MM.1S (cell line): ENCODE measurements at regions not wholly inside any gene's neighbourhood (a gene's known extent, or its start where the extent isn't known, plus 50 kb on each side); places are given as distances from the start of the nearest gene placed in this dataset.
"Not testable (repeated sequence)": the region's sequence is repeated elsewhere in the genome, so short reads cannot be mapped to it uniquely, and the experiment has no call there.

Source experiments
- DNase-seq: peaks from one replicate; pipeline ENCODE4 v3.0.0-alpha.2; 2015
- H2AFZ ChIP-seq: fragments of 300-600 bp; sonication (generic); 2 replicates; pipeline ENCODE4 v1.6.0; 2016; ENCODE audit warnings: antibody characterized with exemption, low read length
- H3F3A ChIP-seq: fragments of 300-600 bp; sonication (generic); 2 replicates; pipeline ENCODE4 v1.6.1; 2016; ENCODE audit warnings: mild to moderate bottlenecking, antibody characterized with exemption, low read length, moderate library complexity, mixed read lengths; ENCODE audit not compliant: insufficient read depth
- H3K27ac ChIP-seq: fragments of 300-600 bp; sonication (generic); 2 replicates; pipeline ENCODE4 v1.5.1; 2016; ENCODE audit warnings: mild to moderate bottlenecking, low read length
- H3K27me3 ChIP-seq: fragments of 300-600 bp; sonication (generic); replicated peaks from 2 replicates; pipeline ENCODE4 v1.6.0; 2016; ENCODE audit warnings: low read length; ENCODE audit not compliant: insufficient read depth
- H3K36me3 ChIP-seq: fragments of 300-600 bp; sonication (generic); replicated peaks from 2 replicates; pipeline ENCODE4 v1.6.1; 2016; ENCODE audit warnings: mild to moderate bottlenecking, low read length, mixed read lengths; ENCODE audit not compliant: insufficient read depth
- H3K4me1 ChIP-seq: fragments of 300-600 bp; sonication (generic); 2 replicates; pipeline ENCODE4 v1.6.1; 2016; ENCODE audit warnings: low read length, mixed read lengths
- H3K4me2 ChIP-seq: fragments of 300-600 bp; sonication (generic); 2 replicates; pipeline ENCODE4 v1.6.0; 2016; ENCODE audit warnings: low read depth, low read length
- H3K4me3 ChIP-seq: fragments of 300-600 bp; sonication (generic); 2 replicates; pipeline ENCODE4 v1.5.1; 2016; ENCODE audit warnings: low read length, mixed read lengths
- H3K79me2 ChIP-seq: fragments of 300-600 bp; sonication (generic); 2 replicates; pipeline ENCODE4 v1.6.1; 2016; ENCODE audit warnings: mixed run types, low read length, mixed read lengths
- H3K9ac ChIP-seq: fragments of 300-600 bp; sonication (generic); 2 replicates; pipeline ENCODE4 v1.6.1; 2016; ENCODE audit warnings: low read length, mixed read lengths
- H3K9me2 ChIP-seq: fragments of 300-600 bp; sonication (generic); replicated peaks from 2 replicates; pipeline ENCODE4 v1.6.1; 2016; ENCODE audit warnings: mild to moderate bottlenecking, low read length, mixed read lengths; ENCODE audit not compliant: insufficient read depth
- H3K9me3 ChIP-seq: fragments of 300-600 bp; sonication (generic); replicated peaks from 2 replicates; pipeline ENCODE4 v1.6.1; 2016; ENCODE audit warnings: mild to moderate bottlenecking, low read length, mixed read lengths; ENCODE audit not compliant: insufficient read depth
- H4K20me1 ChIP-seq: fragments of 300-600 bp; sonication (generic); 2 replicates; pipeline ENCODE4 v1.6.1; 2016; ENCODE audit warnings: mild to moderate bottlenecking, low read length, moderate library complexity, mixed read lengths; ENCODE audit not compliant: insufficient read depth
- EZH2 ChIP-seq: fragments of 300-600 bp; sonication (generic); optimal IDR thresholded peaks from 2 replicates; pipeline ENCODE3; 2017; ENCODE audit warnings: low read depth, mild to moderate bottlenecking, antibody characterized with exemption, low read length, mixed read lengths
- EZH2phosphoT487 ChIP-seq: fragments of 300-600 bp; sonication (generic); IDR thresholded peaks from 2 replicates; pipeline ENCODE4 v1.6.1; 2018; ENCODE audit warnings: antibody characterized with exemption, low read length
- TF ChIP-seq, protein P1 (sequence below): fragments of 300-600 bp; sonication (generic); IDR thresholded peaks from 2 replicates; pipeline ENCODE4 v1.5.1; 2016; ENCODE audit warnings: antibody characterized with exemption, low read length, mixed read lengths

DNA sequence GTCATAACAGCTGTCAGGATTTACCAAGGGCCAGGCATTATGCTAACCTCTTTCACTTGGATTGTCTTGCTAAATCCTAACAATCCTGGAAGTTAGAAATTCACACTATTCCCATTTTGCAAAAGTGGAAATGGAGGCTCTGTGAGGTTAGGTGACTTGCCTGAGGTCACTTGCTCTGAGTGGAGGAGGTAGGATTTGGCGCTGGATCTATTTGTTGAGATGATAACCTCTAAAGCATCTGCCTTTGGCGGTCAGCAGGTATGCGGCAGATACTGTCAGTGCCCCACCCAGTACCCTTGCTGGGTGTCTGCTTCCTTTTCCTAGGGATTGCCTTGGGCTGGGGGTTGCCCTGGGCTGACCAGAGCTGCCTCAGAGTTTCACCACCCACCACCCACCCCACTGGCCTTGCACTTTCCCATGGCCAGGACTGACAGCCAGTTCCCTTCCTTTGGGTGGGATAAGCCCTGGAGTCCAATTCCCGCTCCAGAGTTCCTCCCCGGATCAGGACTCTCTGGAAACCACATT is 164.8 kb upstream of the MSX2 start:
- Histone ChIP-seq H3K27ac (no peak overlapping the region), H4K20me1 (no peaks in the 10 kb centered on the region), H3K9me3 (no peaks in the 10 kb centered on the region), H3K4me2 (no peak overlapping the region), H3F3A (no peaks in the 10 kb centered on the region), H3K9me2 (no peaks in the 10 kb centered on the region), H3K27me3 (no peaks in the 10 kb centered on the region), H3K4me3 (no peak overlapping the region), H3K9ac (no peak overlapping the region), H3K79me2 (no peaks in the 10 kb centered on the region), H3K36me3 (no peaks in the 10 kb centered on the region), H3K4me1 (no peaks in the 10 kb centered on the region), H2AFZ (no peak overlapping the region)
- no peak for DNase-seq
- TF ChIP-seq EZH2phosphoT487 (no peak), EZH2 (no peak)
- TF ChIP-seq, protein P1, sequence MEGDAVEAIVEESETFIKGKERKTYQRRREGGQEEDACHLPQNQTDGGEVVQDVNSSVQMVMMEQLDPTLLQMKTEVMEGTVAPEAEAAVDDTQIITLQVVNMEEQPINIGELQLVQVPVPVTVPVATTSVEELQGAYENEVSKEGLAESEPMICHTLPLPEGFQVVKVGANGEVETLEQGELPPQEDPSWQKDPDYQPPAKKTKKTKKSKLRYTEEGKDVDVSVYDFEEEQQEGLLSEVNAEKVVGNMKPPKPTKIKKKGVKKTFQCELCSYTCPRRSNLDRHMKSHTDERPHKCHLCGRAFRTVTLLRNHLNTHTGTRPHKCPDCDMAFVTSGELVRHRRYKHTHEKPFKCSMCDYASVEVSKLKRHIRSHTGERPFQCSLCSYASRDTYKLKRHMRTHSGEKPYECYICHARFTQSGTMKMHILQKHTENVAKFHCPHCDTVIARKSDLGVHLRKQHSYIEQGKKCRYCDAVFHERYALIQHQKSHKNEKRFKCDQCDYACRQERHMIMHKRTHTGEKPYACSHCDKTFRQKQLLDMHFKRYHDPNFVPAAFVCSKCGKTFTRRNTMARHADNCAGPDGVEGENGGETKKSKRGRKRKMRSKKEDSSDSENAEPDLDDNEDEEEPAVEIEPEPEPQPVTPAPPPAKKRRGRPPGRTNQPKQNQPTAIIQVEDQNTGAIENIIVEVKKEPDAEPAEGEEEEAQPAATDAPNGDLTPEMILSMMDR = no peak

DNA sequence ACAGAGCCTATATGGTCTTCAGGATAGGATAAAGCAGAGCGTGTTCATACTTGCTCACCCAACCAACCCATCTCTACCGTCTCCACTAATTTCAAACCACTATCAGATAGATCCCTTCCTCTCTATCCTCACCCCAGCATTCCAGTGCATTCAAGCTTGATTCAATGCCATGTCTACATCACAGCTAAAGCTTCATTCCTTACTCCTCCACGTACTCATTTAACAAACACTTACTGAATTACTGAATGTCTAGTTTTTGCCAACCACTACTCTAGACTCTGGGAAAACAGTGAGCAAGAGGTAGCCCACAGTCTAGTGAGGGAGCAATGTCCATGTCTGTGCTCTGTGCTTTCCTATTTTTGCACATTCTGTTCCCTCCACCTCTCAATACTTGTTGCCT is 163.5 kb upstream of the MSX2 start:
- H2AFZ ChIP-seq = no peak overlapping the region
- H4K20me1 ChIP-seq = no peaks in the 10 kb centered on the region
- H3K4me1 ChIP-seq = no peaks in the 10 kb centered on the region
- H3F3A ChIP-seq = no peaks in the 10 kb centered on the region
- H3K9ac ChIP-seq = no peak overlapping the region
- H3K4me2 ChIP-seq = no peak overlapping the region
- no peaks in the 10 kb centered on the region for H3K79me2 ChIP-seq
- no peaks in the 10 kb centered on the region for H3K36me3 ChIP-seq
- DNase-seq = no peak
- no peaks in the 10 kb centered on the region for H3K9me2 ChIP-seq
- no peak overlapping the region for H3K27ac ChIP-seq
- H3K9me3 ChIP-seq = no peaks in the 10 kb centered on the region
- H3K4me3 ChIP-seq = no peak overlapping the region
- no peaks in the 10 kb centered on the region for H3K27me3 ChIP-seq
- TF ChIP-seq EZH2 = no peak
- TF ChIP-seq, protein P1 = no peak
- no peak for TF ChIP-seq EZH2phosphoT487

DNA sequence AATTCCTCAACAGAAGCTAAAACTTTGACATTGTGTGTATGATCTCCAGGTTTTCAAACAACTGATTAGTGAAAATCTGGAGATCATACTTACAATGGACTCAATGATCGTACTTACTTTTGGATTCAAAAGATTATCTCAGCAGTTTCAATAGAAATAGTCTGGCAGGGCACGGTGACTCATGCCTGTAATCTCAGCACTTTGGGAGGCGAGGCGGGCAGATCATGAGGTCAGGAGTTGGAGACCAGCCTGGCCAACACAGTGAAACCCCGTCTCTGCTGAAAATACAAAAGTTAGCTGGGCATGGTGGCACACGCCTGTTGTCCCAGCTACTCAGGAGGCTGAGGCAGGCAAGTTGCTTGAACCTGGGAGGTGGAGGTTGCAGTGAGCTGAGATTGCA is 161.3 kb upstream of the MSX2 start:
- not testable (repeated sequence) for H3K4me2 ChIP-seq, H3K79me2 ChIP-seq, DNase-seq, H3K4me1 ChIP-seq, H3K9ac ChIP-seq, H3K36me3 ChIP-seq, H3K27me3 ChIP-seq, H3F3A ChIP-seq, H3K4me3 ChIP-seq, H3K9me3 ChIP-seq, H4K20me1 ChIP-seq, H3K9me2 ChIP-seq, H3K27ac ChIP-seq, H2AFZ ChIP-seq

DNA sequence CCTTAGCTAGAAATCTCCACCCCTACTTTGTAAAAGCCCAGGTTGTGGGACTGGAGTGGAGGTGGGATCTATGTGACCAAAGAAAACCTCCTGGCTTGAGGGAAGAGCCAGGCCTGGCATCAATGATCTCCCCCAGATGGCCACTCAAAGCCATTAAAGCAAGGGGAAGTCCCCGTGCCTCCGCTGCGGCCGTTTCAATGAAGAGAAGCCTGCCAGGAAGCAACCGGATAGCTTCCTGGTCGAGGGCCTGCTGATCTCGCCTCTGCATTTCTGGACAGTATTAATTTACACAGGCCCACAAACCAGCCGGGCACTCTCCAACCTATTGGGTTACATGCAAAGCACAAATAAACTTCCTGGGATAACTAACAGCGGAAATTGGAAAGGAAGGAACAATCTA is 160.5 kb upstream of the MSX2 start:
- TF ChIP-seq EZH2phosphoT487 = no peak
- TF ChIP-seq EZH2 = no peak
- TF ChIP-seq, protein P1 = no peak
- DNase-seq = no peak
- no peaks in the 10 kb centered on the region for H3K9me2 ChIP-seq

More for the DNA sequence above, 160.5 kb upstream of the MSX2 start:
- Histone ChIP-seq H2AFZ (no peak overlapping the region), H3K9ac (no peak overlapping the region), H3K4me1 (no peaks in the 10 kb centered on the region), H3K27me3 (no peaks in the 10 kb centered on the region), H3K27ac (no peak overlapping the region), H3K4me2 (no peak overlapping the region), H3K4me3 (no peak overlapping the region), H3F3A (no peaks in the 10 kb centered on the region), H3K79me2 (no peaks in the 10 kb centered on the region), H3K36me3 (no peaks in the 10 kb centered on the region), H4K20me1 (no peaks in the 10 kb centered on the region), H3K9me3 (no peaks in the 10 kb centered on the region)
